NCI-H748 (cell line): ENCODE measurements at regions not wholly inside any gene's neighbourhood (a gene's known extent, or its start where the extent isn't known, plus 50 kb on each side); places are given as distances from the start of the nearest gene placed in this dataset.

Experiments used
- DNase-seq: peaks from one replicate; lab custom pipeline; 2025; ENCODE audit not compliant: unreplicated experiment; lab: John Stamatoyannopoulos, UW

- no peak for DNase-seq
Observed at GRCh38 chr15:92565351-92566125, 90.0 kb downstream of the FAM174B start.

- DNase-seq = no peak
Observed at GRCh38 chr15:92561754-92562153, 93.8 kb downstream of the FAM174B start.

- no peak for DNase-seq
Observed at GRCh38 chr15:92553317-92553716, 102.3 kb downstream of the FAM174B start.

- DNase-seq = no peak
Observed at GRCh38 chr15:92545996-92546395, 109.6 kb downstream of the FAM174B start.

GRCh38 chr15:92541291-92542200 lies 114.0 kb downstream of the FAM174B start:
- no peak for DNase-seq

GRCh38 chr15:92538115-92538514 lies 117.5 kb downstream of the FAM174B start:
- no peak for DNase-seq

GRCh38 chr15:92533298-92533697 lies 122.3 kb downstream of the FAM174B start:
- DNase-seq = no peak

GRCh38 chr15:92531406-92531805 lies 124.2 kb downstream of the FAM174B start:
- no peak for DNase-seq

GRCh38 chr15:92528736-92529135 lies 126.8 kb downstream of the FAM174B start:
- DNase-seq = no peak

GRCh38 chr15:92527197-92527596 lies 128.4 kb downstream of the FAM174B start:
- DNase-seq = no peak

GRCh38 chr15:92525758-92526245 lies 129.8 kb downstream of the FAM174B start:
- no peak for DNase-seq

GRCh38 chr15:92524874-92525565 lies 130.6 kb downstream of the FAM174B start:
- DNase-seq = no peak

GRCh38 chr15:92524161-92524560 lies 130.5 kb downstream of the ST8SIA2 start:
- DNase-seq = no peak

GRCh38 chr15:92523176-92523575 lies 129.5 kb downstream of the ST8SIA2 start:
- no peak for DNase-seq

- DNase-seq = peak; percentile 80
Observed at GRCh38 chr15:92521624-92522008, 127.9 kb downstream of the ST8SIA2 start.

- no peak for DNase-seq
Observed at GRCh38 chr15:92520914-92521623, 127.4 kb downstream of the ST8SIA2 start.

- DNase-seq = no peak
Observed at GRCh38 chr15:92519709-92520108, 126.0 kb downstream of the ST8SIA2 start.
